OCI-LY1 (cell line): ENCODE measurements at regions not wholly inside any gene's neighbourhood (a gene's known extent, or its start where the extent isn't known, plus 50 kb on each side); places are given as distances from the start of the nearest gene placed in this dataset.

ENCODE experiments used
- CTCF ChIP-seq: fragments of 200-600 bp; sonication (generic), shearing (Covaris generic); IDR thresholded peaks from 2 replicates; pipeline ENCODE4 v1.5.1; 2017; ENCODE audit warnings: mild to moderate bottlenecking, antibody characterized with exemption, low read length, moderate library complexity, mixed read lengths
- EZH2 ChIP-seq: fragments of 200-600 bp; sonication (generic), shearing (Covaris generic); IDR thresholded peaks from 2 replicates; pipeline ENCODE4 v1.8.0; 2017; ENCODE audit warnings: borderline replicate concordance, mixed run types, mild to moderate bottlenecking, antibody characterized with exemption, low read length, moderate library complexity, mixed read lengths

- TF ChIP-seq CTCF (no peak), EZH2 (no peak)
Observed at GRCh38 chr2:22628221-22628620, 756.8 kb upstream of the KLHL29 start.
